Peyer's patch (tissue), 4 donors: ENCODE measurements at regions not wholly inside any gene's neighbourhood (a gene's known extent, or its start where the extent isn't known, plus 50 kb on each side); places are given as distances from the start of the nearest gene placed in this dataset.

ENCODE experiments used
- POLR2A ChIP-seq, 2 donors: fragments of 450-650 bp; IDR thresholded peaks; one replicate each; pipeline ENCODE4 v1.5.1; 2017; ENCODE audit warnings: antibody characterized with exemption in 2 of 2, mild to moderate bottlenecking in 2 of 2, moderate library complexity in 2 of 2
- TF ChIP-seq, protein P1 (sequence below), 6 experiments: fragments of 450-650 bp in 4 of 6; fragments of 200-600 bp in 2 of 6; sonication (generic) in 1 of 6; IDR thresholded peaks; one replicate each; pipeline ENCODE4 v1.5.1; 2017 to 2019; ENCODE audit warnings: antibody characterized with exemption in 6 of 6, mild to moderate bottlenecking in 3 of 6, moderate library complexity in 1 of 6

DNA sequence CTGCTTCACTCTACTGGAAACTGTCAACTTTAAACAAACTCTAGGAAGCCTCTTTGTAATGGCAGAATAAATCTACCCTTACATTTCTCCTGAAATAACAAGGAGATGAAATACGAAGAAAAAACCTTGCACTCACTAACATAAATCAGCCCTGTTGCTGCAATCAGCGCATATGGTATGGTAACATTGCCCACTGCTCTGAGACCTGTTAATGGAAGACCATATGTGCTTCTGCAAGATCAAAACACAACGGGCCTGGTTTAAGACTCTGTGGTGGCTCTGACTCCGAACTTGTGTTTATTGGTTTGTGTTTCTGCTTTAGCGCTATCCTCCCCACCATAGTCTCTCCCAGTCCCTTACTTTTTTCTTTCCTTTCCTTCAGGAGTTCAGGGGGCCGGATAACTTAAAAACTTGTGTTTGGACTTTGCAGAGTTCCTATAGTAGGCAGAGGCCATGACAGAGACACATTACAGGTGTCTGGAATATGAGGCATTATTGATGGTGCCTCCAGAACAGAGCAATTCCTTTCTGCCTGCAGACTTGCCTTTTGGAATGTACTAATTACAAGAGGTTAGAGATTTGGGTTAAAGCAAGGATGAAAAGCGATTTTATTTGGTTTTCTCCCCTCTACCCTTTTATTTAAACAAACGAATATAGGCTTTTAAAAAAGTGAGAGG lies 110.8 kb downstream of the PSAT1 start:
- TF ChIP-seq, protein P1, sequence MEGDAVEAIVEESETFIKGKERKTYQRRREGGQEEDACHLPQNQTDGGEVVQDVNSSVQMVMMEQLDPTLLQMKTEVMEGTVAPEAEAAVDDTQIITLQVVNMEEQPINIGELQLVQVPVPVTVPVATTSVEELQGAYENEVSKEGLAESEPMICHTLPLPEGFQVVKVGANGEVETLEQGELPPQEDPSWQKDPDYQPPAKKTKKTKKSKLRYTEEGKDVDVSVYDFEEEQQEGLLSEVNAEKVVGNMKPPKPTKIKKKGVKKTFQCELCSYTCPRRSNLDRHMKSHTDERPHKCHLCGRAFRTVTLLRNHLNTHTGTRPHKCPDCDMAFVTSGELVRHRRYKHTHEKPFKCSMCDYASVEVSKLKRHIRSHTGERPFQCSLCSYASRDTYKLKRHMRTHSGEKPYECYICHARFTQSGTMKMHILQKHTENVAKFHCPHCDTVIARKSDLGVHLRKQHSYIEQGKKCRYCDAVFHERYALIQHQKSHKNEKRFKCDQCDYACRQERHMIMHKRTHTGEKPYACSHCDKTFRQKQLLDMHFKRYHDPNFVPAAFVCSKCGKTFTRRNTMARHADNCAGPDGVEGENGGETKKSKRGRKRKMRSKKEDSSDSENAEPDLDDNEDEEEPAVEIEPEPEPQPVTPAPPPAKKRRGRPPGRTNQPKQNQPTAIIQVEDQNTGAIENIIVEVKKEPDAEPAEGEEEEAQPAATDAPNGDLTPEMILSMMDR (IDR thresholded peaks at IDR 0.05), result no peak
- no peak for TF ChIP-seq POLR2A (IDR thresholded peaks at IDR 0.05)
